Liver (tissue), 8 donors: ENCODE measurements at regions not wholly inside any gene's neighbourhood (a gene's known extent, or its start where the extent isn't known, plus 50 kb on each side); places are given as distances from the start of the nearest gene placed in this dataset.

Experiments used
- DNase-seq: peaks from one replicate; pipeline ENCODE4 v3.0.0-alpha.2; 2017; ENCODE audit warnings: low spot score
- H3K27ac ChIP-seq, 2 donors: one replicate each; pipeline ENCODE4 v1.7.0; 2013; ENCODE audit warnings: inconsistent platforms in 2 of 2, low read length in 2 of 2, control low read depth in 1 of 2, low read depth in 1 of 2, mild to moderate bottlenecking in 1 of 2
- H3K27me3 ChIP-seq, 4 donors: one replicate each; pipeline versions ENCODE4 v1.6.1 to v1.7.0; 2013; ENCODE audit warnings: low read length in 3 of 4, inconsistent platforms in 1 of 4, mild to moderate bottlenecking in 1 of 4, moderate library complexity in 1 of 4; ENCODE audit not compliant: control insufficient read depth in 4 of 4, insufficient read depth in 4 of 4
- H3K36me3 ChIP-seq, 4 donors: one replicate each; pipeline versions ENCODE4 v1.6.1 to v1.7.0; 2013; ENCODE audit warnings: low read length in 3 of 4, mild to moderate bottlenecking in 3 of 4, low read depth in 1 of 4, moderate library complexity in 1 of 4; ENCODE audit not compliant: control insufficient read depth in 4 of 4, insufficient read depth in 3 of 4
- H3K4me1 ChIP-seq, 4 donors: one replicate each; pipeline versions ENCODE4 v1.6.1 to v1.7.0; 2013; ENCODE audit warnings: low read length in 3 of 4, mild to moderate bottlenecking in 3 of 4, moderate library complexity in 1 of 4; ENCODE audit not compliant: control insufficient read depth in 4 of 4, insufficient read depth in 4 of 4
- H3K4me3 ChIP-seq, 3 donors: one replicate each; pipeline versions ENCODE4 v1.6.1 to v1.7.0; 2013; ENCODE audit warnings: low read length in 3 of 3, control low read depth in 1 of 3, low read depth in 1 of 3, mild to moderate bottlenecking in 1 of 3
- H3K9ac ChIP-seq, 2 donors: one replicate each; pipeline ENCODE4 v1.7.0; 2013; ENCODE audit warnings: low read length in 2 of 2, mild to moderate bottlenecking in 2 of 2, moderate library complexity in 2 of 2, control low read depth in 1 of 2, low read depth in 1 of 2
- H3K9me3 ChIP-seq, 4 donors: one replicate each; pipeline versions ENCODE4 v1.6.1 to v1.7.0; 2013; ENCODE audit warnings: low read length in 3 of 4; ENCODE audit not compliant: control insufficient read depth in 4 of 4
- ATF3 ChIP-seq: IDR thresholded peaks from 2 replicates; pipeline ENCODE4 v1.6.1; 2016; ENCODE audit warnings: antibody characterized with exemption
- FOXA1 ChIP-seq: IDR thresholded peaks from 2 replicates; pipeline ENCODE4 v1.6.1; 2016; ENCODE audit warnings: antibody characterized with exemption
- GABPA ChIP-seq, 2 donors: IDR thresholded peaks in 1 of 2; conservative IDR thresholded peaks in 1 of 2; 2 replicates each; pipeline ENCODE4 v1.6.1; 2016; ENCODE audit warnings: antibody characterized with exemption in 2 of 2, mild to moderate bottlenecking in 1 of 2, moderate library complexity in 1 of 2
- HNF4A ChIP-seq, 2 donors: conservative IDR thresholded peaks; 2 replicates each; pipeline ENCODE4 v1.6.1; 2016; ENCODE audit warnings: antibody characterized with exemption in 2 of 2, mild to moderate bottlenecking in 2 of 2
- JUND ChIP-seq, 2 donors: IDR thresholded peaks; 2 replicates each; pipeline ENCODE4 v1.6.1; 2016; ENCODE audit warnings: antibody characterized with exemption in 2 of 2
- NR2F2 ChIP-seq: IDR thresholded peaks from 2 replicates; pipeline ENCODE4 v1.6.1; 2016; ENCODE audit warnings: antibody characterized with exemption
- RAD21 ChIP-seq, 2 donors: IDR thresholded peaks; 2 replicates each; pipeline ENCODE4 v1.6.1; 2016; ENCODE audit warnings: antibody characterized with exemption in 2 of 2, mild to moderate bottlenecking in 2 of 2
- REST ChIP-seq: IDR thresholded peaks from 2 replicates; pipeline ENCODE4 v1.6.1; 2016; ENCODE audit warnings: antibody characterized with exemption, mild to moderate bottlenecking
- SP1 ChIP-seq: IDR thresholded peaks from 2 replicates; pipeline ENCODE4 v1.6.1; 2018; ENCODE audit warnings: antibody characterized with exemption, mild to moderate bottlenecking
- TAF1 ChIP-seq: conservative IDR thresholded peaks from 2 replicates; pipeline ENCODE4 v1.6.1; 2016; ENCODE audit warnings: antibody characterized with exemption, mild to moderate bottlenecking
- ZBTB33 ChIP-seq: IDR thresholded peaks from 2 replicates; pipeline ENCODE4 v1.6.1; 2016; ENCODE audit warnings: antibody characterized with exemption
- WGBS: extraction: QIAGEN DNeasy Blood & Tissue Kit; methylation state at CpG from one replicate; pipeline ENCODE4 v1.1.7; 2013; 5-methylcytosine and 5-hydroxymethylcytosine counted together
- TF ChIP-seq, protein P1 (sequence below): IDR thresholded peaks from 2 replicates; pipeline ENCODE4 v1.6.1; 2016; ENCODE audit warnings: antibody characterized with exemption
- TF ChIP-seq, protein P2 (sequence below): fragments of 150-350 bp; IDR thresholded peaks from 2 replicates; pipeline ENCODE4 v1.5.1; 2017; ENCODE audit warnings: improper control_type of control experiment, low read depth, low read length; ENCODE audit not compliant: missing input control
- donor health status: healthy.
- donor health status: healthy.
- donor health status: healthy.
- donor health status: healthy.
- donor health status: healthy.

- no peak for TF ChIP-seq REST
- no peak for TF ChIP-seq SP1
- TF ChIP-seq NR2F2, result no peak
- TF ChIP-seq, protein P1, sequence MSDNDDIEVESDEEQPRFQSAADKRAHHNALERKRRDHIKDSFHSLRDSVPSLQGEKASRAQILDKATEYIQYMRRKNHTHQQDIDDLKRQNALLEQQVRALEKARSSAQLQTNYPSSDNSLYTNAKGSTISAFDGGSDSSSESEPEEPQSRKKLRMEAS, result no peak
- TF ChIP-seq GABPA (IDR thresholded peaks at IDR 0.05 in 1 of 2, conservative IDR thresholded peaks at IDR 0.05 in 1 of 2), result no peak
- TF ChIP-seq, protein P2, sequence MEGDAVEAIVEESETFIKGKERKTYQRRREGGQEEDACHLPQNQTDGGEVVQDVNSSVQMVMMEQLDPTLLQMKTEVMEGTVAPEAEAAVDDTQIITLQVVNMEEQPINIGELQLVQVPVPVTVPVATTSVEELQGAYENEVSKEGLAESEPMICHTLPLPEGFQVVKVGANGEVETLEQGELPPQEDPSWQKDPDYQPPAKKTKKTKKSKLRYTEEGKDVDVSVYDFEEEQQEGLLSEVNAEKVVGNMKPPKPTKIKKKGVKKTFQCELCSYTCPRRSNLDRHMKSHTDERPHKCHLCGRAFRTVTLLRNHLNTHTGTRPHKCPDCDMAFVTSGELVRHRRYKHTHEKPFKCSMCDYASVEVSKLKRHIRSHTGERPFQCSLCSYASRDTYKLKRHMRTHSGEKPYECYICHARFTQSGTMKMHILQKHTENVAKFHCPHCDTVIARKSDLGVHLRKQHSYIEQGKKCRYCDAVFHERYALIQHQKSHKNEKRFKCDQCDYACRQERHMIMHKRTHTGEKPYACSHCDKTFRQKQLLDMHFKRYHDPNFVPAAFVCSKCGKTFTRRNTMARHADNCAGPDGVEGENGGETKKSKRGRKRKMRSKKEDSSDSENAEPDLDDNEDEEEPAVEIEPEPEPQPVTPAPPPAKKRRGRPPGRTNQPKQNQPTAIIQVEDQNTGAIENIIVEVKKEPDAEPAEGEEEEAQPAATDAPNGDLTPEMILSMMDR, result no peak
- no peak for TF ChIP-seq ATF3
- no peak for TF ChIP-seq ZBTB33
- TF ChIP-seq HNF4A (conservative IDR thresholded peaks at IDR 0.05), result no peak
- no peak for TF ChIP-seq TAF1
- H3K4me3 ChIP-seq, result no peak overlapping the region
- no peaks in the 10 kb centered on the region for H3K9me3 ChIP-seq
- no peak for DNase-seq
- no peak overlapping the region for H3K27ac ChIP-seq
- H3K36me3 ChIP-seq, result no peaks in the 10 kb centered on the region
- no peak overlapping the region for H3K9ac ChIP-seq
- no peaks in the 10 kb centered on the region for H3K27me3 ChIP-seq
- no peaks in the 10 kb centered on the region for H3K4me1 ChIP-seq
- WGBS, result 91% methylated on average over 6 of the region's 6 CpGs
These were observed 92.8 kb upstream of the HNRNPU start for GRCh38 chr1:244957122-244957521.

- H3K36me3 ChIP-seq, result no peaks in the 10 kb centered on the region
- 97% methylated on average over 5 of the region's 5 CpGs for WGBS
- TF ChIP-seq REST (no peak), RAD21 (IDR thresholded peaks at IDR 0.05) (no peak), HNF4A (conservative IDR thresholded peaks at IDR 0.05) (no peak), FOXA1 (no peak), GABPA (IDR thresholded peaks at IDR 0.05 in 1 of 2, conservative IDR thresholded peaks at IDR 0.05 in 1 of 2) (no peak), SP1 (no peak), JUND (IDR thresholded peaks at IDR 0.05) (no peak)
- TF ChIP-seq, protein P2, result no peak
- no peak overlapping the region for H3K27ac ChIP-seq
- no peaks in the 10 kb centered on the region for H3K4me1 ChIP-seq
- H3K9ac ChIP-seq, result no peak overlapping the region
- DNase-seq, result no peak
- no peaks in the 10 kb centered on the region for H3K27me3 ChIP-seq
- H3K9me3 ChIP-seq, result no peaks in the 10 kb centered on the region
- H3K4me3 ChIP-seq, result no peak overlapping the region
These were observed 91.3 kb upstream of the HNRNPU start for GRCh38 chr1:244955661-244956060.
